Type B pancreatic cell (in vitro differentiated cells): ENCODE measurements at regions not wholly inside any gene's neighbourhood (a gene's known extent, or its start where the extent isn't known, plus 50 kb on each side); places are given as distances from the start of the nearest gene placed in this dataset.

Experiments used
- DNase-seq: peaks from one replicate; pipeline ENCODE4 v3.0.0; 2021; ENCODE audit warnings: mixed read lengths; ENCODE audit not compliant: unreplicated experiment; ENCODE audit errors: extremely low spot score
- H3K27ac Mint-ChIP-seq: 2 replicates; pipeline ENCODE4 v1.8.0; 2021; ENCODE audit warnings: mild to moderate bottlenecking, mixed read lengths
- H3K27me3 Mint-ChIP-seq: 2 replicates; pipeline ENCODE4 v1.8.0; 2021; ENCODE audit warnings: mixed read lengths
- H3K36me3 Mint-ChIP-seq: 2 replicates; pipeline ENCODE4 v1.8.0; 2021; ENCODE audit warnings: mixed read lengths
- H3K4me1 Mint-ChIP-seq: one replicate; pipeline ENCODE4 v1.8.0; 2021; ENCODE audit warnings: mixed read lengths; ENCODE audit not compliant: unreplicated experiment
- H3K4me3 Mint-ChIP-seq: 2 replicates; pipeline ENCODE4 v1.8.0; 2021; ENCODE audit warnings: mild to moderate bottlenecking, mixed read lengths
- H3K9me3 Mint-ChIP-seq: 2 replicates; pipeline ENCODE4 v1.8.0; 2021; ENCODE audit warnings: mixed read lengths
- TF ChIP-seq, protein P1 (sequence below): fragments of 200-600 bp; sonication (generic); conservative IDR thresholded peaks from 2 replicates; pipeline ENCODE4 v1.5.0; 2021; ENCODE audit warnings: antibody characterized with exemption, mild to moderate bottlenecking

GRCh38 chr5:21613971-21614488 lies 1239.1 kb downstream of the CDH12 start:
- H3K27me3 Mint-ChIP-seq: no peaks in the 10 kb centered on the region
- no peak overlapping the region for H3K4me3 Mint-ChIP-seq
- H3K27ac Mint-ChIP-seq: no peak overlapping the region
- no peak for DNase-seq
- no peaks in the 10 kb centered on the region for H3K36me3 Mint-ChIP-seq
- H3K9me3 Mint-ChIP-seq: peaks cover under 1% of the 10 kb centered on the region
- no peaks in the 10 kb centered on the region for H3K4me1 Mint-ChIP-seq
- TF ChIP-seq, protein P1, sequence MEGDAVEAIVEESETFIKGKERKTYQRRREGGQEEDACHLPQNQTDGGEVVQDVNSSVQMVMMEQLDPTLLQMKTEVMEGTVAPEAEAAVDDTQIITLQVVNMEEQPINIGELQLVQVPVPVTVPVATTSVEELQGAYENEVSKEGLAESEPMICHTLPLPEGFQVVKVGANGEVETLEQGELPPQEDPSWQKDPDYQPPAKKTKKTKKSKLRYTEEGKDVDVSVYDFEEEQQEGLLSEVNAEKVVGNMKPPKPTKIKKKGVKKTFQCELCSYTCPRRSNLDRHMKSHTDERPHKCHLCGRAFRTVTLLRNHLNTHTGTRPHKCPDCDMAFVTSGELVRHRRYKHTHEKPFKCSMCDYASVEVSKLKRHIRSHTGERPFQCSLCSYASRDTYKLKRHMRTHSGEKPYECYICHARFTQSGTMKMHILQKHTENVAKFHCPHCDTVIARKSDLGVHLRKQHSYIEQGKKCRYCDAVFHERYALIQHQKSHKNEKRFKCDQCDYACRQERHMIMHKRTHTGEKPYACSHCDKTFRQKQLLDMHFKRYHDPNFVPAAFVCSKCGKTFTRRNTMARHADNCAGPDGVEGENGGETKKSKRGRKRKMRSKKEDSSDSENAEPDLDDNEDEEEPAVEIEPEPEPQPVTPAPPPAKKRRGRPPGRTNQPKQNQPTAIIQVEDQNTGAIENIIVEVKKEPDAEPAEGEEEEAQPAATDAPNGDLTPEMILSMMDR: no peak

DNA sequence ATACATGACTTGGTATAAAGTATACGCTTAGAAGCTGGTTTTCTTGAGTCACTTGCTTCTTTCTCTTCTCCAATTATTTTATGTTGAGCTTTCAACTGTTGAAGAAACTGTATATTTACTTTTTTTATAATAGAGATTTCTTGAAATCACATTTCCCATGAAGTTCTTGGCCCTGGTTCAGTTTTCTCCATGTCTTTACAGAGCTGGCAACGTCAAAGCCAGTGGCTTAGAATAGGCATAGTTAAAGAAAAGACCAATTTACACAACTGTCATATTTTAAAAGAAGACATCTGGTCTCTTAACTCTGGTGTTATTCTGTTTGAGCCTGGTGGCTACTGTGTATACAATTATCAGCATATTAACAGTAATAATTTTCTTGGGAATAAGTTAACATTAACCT lies 1249.3 kb downstream of the CDH12 start:
- DNase-seq: no peak
- no peaks in the 10 kb centered on the region for H3K27me3 Mint-ChIP-seq
- H3K4me1 Mint-ChIP-seq: no peaks in the 10 kb centered on the region
- H3K4me3 Mint-ChIP-seq: no peak overlapping the region
- H3K27ac Mint-ChIP-seq: no peak overlapping the region
- TF ChIP-seq, protein P1: no peak
- H3K9me3 Mint-ChIP-seq: peaks cover 1% of the 10 kb centered on the region
- no peaks in the 10 kb centered on the region for H3K36me3 Mint-ChIP-seq

- Mint-ChIP-seq H3K9me3 (no peaks in the 10 kb centered on the region), H3K4me3 (no peak overlapping the region), H3K4me1 (no peaks in the 10 kb centered on the region), H3K36me3 (no peaks in the 10 kb centered on the region), H3K27ac (no peak overlapping the region), H3K27me3 (no peaks in the 10 kb centered on the region)
- TF ChIP-seq, protein P1: no peak
- DNase-seq: no peak
Observed at GRCh38 chr5:21594566-21594965, 1258.6 kb downstream of the CDH12 start.

- no peak overlapping the region for H3K27ac Mint-ChIP-seq
- TF ChIP-seq, protein P1: no peak
- H3K4me1 Mint-ChIP-seq: no peaks in the 10 kb centered on the region
- no peak for DNase-seq
- no peaks in the 10 kb centered on the region for H3K36me3 Mint-ChIP-seq
- no peaks in the 10 kb centered on the region for H3K9me3 Mint-ChIP-seq
- H3K27me3 Mint-ChIP-seq: no peaks in the 10 kb centered on the region
- H3K4me3 Mint-ChIP-seq: no peak overlapping the region
Observed at GRCh38 chr5:21593261-21593660, 1259.9 kb downstream of the CDH12 start.

DNA sequence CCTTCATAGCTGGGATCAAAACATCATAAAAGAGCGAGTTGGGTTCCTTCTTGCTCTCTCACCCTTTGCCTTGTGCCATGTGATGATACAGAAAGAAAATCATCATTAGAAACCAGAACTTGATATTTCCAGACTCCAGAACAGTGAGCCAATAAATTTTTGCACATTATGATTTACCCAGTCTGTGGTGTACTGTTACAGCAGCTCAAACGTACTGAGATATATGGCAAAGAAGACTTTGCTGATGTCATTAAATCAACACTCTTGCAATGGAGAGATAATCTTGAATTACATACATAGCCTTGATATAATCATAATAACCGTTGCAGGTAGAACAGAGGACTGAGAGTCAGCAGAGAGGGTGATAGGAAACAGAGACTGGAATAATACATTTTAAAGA lies 1271.6 kb downstream of the CDH12 start:
- no peak overlapping the region for H3K27ac Mint-ChIP-seq

More for the DNA sequence above, 1271.6 kb downstream of the CDH12 start:
- no peak overlapping the region for H3K4me3 Mint-ChIP-seq
- no peaks in the 10 kb centered on the region for H3K9me3 Mint-ChIP-seq
- no peak for DNase-seq
- TF ChIP-seq, protein P1: no peak
- no peaks in the 10 kb centered on the region for H3K27me3 Mint-ChIP-seq
- peaks cover 8% of the 10 kb centered on the region for H3K36me3 Mint-ChIP-seq
- H3K4me1 Mint-ChIP-seq: no peaks in the 10 kb centered on the region
